Right renal pelvis (tissue), 4 donors: ENCODE measurements at regions not wholly inside any gene's neighbourhood (a gene's known extent, or its start where the extent isn't known, plus 50 kb on each side); places are given as distances from the start of the nearest gene placed in this dataset.
A peak's percentile ranks its signal among the peaks of the same experiment; 100 is the strongest.

Experiments
- DNase-seq, 4 donors: peaks; one replicate each; pipeline ENCODE4 v3.0.0-alpha.2; 2013; ENCODE audit warnings: low read depth in 4 of 4, low spot score in 3 of 4, missing footprints in 1 of 4

DNA sequence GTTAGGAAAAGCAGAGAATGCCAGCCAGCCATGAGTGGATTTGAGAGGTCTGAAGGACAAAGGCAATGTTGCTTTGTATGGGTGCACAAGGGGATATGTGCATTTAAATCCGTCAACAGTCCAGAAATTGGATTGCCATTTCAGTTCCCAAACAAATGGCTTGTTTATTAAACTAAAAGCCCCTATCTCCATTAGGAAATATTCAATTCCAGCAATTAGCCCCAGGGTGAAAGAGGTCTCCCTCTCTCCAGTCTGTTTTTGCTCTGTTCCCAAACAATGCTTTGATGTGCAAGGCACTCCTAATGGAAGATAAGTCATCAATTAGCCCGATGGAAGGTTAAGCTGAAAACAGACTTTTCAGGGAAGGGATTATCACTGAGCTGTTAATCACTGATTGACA lies 101.3 kb downstream of the C9orf152 start:
- DNase-seq, result no peak

DNA sequence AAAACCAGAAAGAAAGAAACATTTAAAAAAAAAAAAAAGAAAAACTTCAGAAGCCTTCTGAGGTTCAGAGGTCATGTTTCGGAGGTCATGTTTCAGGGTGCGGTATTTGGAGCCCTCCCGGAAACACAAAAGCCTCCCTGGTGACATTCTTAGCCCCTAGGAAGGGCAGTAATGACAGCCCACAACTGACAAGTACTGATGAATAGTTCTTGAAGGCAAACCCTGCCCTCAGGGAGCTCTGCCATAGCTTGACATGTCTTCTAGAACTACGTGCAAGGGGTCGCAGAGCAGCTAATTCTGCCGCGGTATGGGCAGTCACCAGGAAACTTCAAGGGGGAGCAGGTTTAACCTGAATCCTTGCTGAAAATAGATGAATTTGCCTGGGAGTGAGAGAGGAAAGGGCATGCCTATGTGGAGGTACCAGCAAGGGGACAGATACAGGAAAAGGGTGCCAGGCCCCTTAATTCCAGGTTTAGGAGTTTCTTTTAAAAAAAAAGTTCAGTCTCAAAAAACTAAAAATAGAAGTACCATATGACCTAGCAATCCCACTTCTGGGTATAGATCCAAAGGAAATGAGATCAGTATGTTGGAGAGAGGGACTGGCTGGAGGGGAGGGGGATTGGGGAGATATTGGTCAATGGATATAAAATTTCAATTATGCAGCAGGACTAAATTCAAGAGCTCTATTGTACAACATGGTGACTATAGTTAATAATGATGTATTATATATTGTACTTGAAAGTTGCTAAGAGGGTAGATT lies 98.4 kb downstream of the C9orf152 start:
- no peak for DNase-seq

DNA sequence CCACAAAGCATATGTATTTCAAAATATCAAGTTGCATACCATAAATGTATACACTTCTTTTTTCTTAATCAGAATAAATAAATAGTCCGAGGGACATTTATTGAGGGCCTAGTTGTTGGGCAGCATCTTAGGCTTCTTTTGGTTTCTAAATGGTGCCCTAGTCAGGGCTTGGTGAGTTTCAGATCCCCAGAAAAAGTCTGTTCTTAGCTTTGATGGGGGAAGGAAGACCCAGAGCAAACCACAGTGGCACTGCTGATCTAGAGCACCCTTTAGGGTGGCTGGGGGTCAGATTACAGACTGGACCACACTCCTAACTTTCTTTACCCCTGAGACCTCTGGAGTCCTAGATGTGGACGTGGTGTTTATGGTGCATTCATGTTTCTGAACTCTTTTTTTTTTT lies 97.8 kb downstream of the C9orf152 start:
- no peak for DNase-seq

DNA sequence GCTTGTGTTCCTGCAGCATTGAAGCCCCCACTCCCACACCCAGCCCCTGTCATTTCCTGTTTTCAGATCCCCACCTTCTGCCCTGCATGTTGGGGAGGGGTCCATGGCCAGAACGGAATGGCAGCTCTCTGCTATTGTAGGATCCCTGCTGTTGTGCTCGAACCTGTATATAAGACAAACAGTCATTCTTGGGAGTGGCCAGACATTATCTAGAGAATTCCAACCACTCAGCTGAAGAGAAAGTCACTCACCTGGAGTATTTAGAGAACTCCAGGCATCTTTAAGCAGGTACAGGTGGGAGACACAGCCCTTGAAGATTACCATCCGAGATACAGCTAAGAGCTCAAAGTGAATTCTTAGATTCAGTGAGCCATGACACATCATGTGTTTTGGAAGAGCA lies 96.1 kb downstream of the C9orf152 start:
- no peak for DNase-seq

GRCh38 chr9:110112792-110113191 lies 95.2 kb downstream of the C9orf152 start:
- DNase-seq, result no peak

DNA sequence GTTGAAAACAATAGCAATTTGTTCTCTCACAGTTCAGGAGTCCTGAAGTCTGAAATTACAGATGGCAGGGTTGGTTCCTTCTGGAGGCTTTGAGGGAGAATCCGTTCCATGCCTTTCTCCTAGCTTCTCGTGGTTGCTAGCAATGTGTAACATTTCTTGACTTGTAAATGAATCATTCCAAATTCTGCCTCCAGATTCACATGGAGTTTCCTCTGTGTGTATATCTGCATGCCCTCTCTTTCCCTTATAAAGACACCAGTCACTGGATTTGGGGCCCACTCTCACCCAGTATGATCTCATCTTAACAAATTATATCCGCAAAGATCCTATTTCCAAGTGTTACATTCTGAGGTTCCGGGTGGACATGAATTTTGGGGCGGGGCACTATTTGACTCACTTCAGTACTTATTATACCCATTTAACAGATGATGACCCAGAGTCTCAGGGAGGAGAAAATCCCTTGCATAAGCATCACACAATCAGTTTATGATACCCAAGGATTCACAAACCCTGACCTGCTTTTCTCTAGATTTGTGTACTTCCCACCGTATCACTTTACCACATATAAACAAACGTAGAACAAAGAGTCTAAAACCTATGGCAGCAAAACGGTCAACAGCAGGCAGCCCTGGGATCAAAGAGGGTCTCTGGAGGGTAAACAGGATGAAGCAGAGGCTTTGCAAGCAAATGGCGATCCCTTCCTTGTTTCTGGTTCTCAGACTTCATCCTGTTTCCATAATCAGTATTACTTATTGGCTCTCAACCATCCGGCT lies 93.7 kb downstream of the C9orf152 start:
- DNase-seq, result no peak

GRCh38 chr9:110114859-110115201 lies 93.1 kb downstream of the C9orf152 start:
- no peak for DNase-seq

GRCh38 chr9:110115341-110115820 lies 92.6 kb downstream of the C9orf152 start:
- DNase-seq, result no peak

DNA sequence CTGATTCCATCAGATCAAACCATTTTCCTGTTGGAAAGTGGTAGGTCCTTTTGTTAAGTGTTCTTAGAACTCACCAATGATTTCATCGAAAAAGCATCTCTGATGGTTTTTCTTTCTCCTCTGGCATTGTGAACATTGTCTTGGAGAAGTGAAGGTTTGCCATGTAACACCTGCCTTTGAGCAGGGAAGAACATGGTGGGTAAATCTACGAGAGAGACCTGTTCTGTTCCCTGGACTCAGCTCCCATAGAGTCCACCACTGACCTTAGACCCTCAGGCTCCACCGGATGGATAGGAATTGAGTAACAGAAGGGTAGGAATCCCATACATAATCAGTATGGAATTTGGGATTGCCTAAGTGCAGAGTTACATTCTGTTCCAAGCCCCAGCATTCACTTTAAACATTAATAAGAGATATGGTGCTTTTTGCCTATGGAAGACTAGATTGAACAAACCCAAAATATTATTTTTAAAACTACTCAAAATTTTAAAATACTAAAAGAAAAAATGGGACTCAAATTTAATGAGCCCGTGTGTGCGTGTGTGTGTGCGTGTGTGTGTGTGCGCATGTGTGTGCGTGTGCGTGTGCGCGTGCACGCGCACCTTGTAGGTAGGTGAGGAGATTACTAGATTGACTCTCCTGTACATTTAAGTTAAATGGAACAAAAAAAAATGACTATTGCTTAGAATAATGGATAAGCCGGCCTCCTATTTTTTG lies 92.0 kb downstream of the C9orf152 start:
- DNase-seq, result no peak

DNA sequence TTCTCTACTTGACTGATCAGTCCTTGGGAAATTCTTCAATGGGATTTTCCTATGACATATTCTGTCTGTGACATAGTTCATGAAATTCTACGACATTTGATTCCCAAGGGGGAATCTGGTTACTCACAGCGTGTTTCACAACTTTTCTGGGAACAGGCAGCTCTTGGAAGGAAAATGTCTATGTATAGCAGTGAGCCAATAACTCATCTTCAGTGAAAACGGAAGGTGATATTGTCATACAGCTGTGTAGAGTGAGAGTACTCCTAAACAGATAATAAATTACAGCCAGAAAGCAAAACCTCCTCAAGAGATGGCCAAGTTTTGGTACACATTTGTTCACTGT lies 91.4 kb downstream of the C9orf152 start:
- DNase-seq, result no peak

GRCh38 chr9:110121170-110121569 lies 86.8 kb downstream of the C9orf152 start:
- DNase-seq, result no peak

DNA sequence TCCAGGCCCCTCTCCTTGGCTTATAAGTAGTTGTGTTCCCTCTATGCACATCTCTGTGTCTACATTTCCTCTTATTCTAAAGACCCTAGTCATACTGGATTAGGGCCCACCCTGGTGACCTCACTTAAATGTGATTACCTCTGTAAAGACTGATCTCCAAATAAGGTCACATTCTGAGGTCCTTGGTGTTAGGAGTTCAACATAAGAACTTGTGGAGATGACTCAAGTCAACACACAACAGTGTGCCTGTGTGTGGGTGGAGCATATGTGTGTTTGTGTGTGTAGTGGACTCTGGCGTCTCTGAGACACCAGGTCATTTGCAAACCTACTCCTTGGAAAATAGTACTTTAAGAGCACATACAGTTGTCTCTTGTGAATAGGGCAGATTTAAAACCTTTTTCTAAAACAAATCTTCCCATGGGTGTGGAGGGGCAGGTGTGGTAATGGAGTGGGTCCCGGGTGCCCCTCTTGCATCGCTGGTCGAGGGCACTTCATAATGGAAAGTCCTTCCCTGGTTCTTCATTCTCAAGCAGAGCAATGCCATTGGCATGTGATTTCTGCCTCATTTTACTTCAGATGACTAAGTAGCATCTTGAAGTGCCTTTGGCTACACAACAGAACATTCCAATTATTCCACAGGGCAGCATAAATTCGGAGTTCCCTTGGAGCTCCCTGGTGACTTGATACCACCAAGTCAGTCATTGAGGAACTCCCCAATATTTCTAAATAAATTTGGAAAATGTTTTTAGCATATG lies 84.4 kb downstream of the C9orf152 start:
- no peak for DNase-seq

DNA sequence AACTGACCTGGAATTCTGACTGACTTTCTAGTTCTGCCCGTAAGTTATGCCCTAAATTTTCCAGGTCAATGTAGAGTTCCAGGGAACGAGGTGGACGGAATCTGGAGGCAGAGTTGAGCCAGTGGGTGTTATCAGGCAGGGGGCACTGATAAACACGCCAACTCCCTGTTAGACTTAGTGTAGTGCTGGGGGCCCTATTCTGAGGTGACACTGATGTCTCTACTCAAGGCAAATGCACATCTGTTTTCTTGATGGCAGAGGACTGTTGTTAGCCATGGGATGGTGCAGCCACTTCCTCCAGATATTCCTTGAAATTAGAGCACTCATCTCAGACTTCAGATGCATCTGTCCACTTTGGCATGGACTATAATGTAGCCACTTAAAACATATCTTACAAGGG lies 83.5 kb downstream of the C9orf152 start:
- DNase-seq, result no peak

GRCh38 chr9:110125207-110125751 lies 82.7 kb downstream of the C9orf152 start:
- peak; percentile 65 to 82 (median 76) for DNase-seq

DNA sequence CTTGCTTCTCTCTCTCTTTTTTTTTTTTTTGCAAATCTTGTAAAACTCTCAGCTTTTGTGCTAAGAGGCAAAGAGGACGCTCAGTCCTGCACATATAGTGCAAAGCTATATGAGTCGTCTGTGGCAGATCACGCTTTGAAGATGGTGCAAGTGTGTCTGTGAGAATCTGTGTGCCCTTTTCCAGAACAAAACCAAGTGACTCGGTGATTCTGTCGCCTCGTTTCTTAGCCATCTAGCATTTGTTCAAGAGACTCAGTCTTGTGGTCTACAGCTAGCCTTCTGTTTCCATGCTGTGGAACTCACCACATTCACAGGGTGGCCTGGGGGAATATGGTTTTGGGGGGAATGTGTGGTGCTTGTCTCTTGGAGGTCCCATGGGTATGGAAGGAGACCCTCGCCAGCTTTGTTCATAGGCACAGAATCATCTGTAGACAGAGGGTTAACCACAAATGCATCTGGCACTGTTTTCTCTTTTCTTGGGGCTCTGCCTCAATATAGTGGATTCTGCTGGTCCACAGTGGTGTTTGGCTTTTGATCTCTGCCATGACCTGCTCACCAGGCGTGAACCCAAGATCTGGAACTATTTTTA lies 82.1 kb downstream of the C9orf152 start:
- no peak for DNase-seq

DNA sequence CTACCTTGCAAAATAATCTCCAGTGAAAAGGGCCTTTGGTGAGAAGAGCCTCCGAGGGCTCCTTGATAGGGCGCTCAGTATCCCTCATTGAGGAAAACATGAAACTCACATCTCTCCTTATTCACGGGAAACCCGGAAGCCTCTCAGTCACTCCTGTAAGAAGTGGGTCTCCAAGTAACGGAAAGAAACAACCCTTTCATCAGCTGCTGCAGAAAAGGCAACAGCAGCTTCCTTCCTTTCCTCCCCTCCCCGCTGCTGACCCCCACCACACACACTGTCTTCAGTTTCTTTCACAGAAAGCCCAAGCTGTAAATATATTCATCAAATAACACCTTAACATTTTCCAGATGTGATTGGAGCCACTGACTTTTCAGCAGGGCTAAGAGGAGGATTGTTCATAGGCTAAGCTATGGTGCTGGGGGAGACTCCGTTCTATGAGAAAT lies 81.4 kb downstream of the C9orf152 start:
- DNase-seq, result no peak

GRCh38 chr9:110126986-110127864 lies 80.7 kb downstream of the C9orf152 start:
- DNase-seq, result peak; percentile 69 to 78 (median 72)

DNA sequence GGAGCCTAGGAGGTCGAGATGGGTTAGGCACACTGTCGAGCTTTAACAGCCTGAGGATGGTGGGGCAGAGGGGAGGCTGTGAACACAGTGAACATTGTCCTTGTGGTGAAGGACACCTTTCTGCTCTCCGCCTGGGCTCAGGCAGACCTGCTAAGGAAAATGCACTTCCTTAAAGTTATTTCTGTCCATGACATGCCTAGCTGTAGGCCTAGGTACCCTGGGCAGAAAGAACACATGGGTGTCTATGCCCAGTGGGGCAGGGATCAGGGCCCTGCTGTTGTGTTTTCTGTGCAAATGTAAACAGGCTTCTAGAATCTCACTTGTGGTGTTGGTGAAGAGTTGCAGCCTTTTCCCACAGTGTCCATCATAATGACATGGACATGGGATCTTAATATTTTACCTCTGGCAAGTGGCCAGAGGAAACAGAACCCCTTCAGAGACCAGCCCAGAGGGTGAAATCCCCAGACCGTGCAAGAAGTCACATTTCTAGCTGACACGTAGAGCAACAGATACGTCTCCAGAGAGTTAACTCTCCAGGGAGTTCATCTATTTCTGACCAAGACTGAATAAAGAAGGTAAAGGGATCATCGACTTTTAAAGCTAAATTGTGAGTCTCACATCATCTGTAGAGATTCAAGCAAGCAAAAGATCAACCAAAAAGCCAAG lies 79.2 kb downstream of the C9orf152 start:
- no peak for DNase-seq

- DNase-seq, result no peak
These were observed 78.5 kb downstream of the C9orf152 start for GRCh38 chr9:110129425-110129824.
